SH-SY5Y (cell line): ENCODE measurements at regions not wholly inside any gene's neighbourhood (a gene's known extent, or its start where the extent isn't known, plus 50 kb on each side); places are given as distances from the start of the nearest gene placed in this dataset.

Source experiments
- GATA2 ChIP-seq: IDR thresholded peaks from 2 replicates; pipeline ENCODE4 v1.6.1; 2011; ENCODE audit warnings: mild to moderate bottlenecking, low read depth, low read length
- GATA3 ChIP-seq: IDR thresholded peaks from 2 replicates; pipeline ENCODE4 v1.6.1; 2011; ENCODE audit warnings: low read depth, mild to moderate bottlenecking, low read length, moderate library complexity

DNA sequence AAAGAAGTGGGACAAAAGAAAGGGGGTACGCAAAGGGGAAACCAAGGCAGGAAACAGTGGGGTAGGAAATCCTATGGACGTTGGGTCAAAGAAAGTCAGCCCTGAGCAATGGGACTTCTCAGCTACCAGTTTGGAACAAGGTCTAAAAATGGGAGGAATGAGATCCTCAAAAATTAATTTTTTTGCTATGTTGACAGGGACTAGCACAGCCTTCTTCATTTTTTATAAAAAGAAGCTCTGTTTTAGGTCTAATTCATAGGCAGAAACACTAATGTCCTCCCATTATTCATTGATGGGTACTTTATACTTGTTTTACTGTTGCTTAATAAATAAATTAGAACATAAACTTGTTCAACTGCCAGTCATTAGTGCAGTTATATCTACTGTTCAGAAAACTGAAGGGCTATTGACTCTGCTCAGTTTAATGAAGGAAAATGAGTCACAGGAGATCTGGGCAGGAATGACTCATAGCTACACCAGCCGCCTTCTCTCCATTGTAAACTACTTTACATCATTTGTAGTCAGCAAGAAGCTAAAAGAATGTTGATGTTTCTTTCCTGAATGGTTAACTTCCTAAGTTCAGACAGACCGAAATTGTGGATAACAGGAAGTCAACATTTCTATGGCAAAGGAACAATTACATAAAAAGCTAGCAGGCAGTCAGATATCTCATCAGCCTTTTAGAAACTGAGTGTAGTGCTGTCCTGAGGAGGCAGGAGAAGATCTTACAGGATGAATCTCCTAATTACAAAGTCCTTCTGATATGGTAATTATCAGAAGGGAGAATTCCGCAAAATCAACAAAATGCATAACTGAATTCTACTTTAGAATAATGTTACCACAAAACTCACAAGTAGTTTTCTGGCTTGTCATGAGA is 356.4 kb upstream of the PKN2 start:
- TF ChIP-seq GATA3: no peak
- no peak for TF ChIP-seq GATA2

DNA sequence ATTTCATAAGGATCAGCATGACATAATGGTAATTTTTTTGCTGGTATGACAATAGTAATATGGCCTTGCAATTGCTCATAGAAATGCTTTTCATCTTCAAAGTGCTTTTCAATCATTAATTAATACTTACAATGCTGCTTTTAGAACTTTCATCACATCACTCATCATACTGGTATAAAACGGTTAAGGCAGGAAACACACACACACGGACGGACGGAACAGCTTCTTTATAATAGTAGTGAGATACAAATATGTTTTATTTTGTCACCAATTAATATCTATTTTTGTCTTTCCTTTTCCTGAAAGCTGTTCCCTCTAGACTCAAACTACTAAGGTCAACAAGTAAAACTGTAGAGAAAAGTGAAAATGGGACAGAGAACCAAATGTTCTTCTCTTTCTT is 353.9 kb upstream of the PKN2 start:
- no peak for TF ChIP-seq GATA3
- no peak for TF ChIP-seq GATA2

DNA sequence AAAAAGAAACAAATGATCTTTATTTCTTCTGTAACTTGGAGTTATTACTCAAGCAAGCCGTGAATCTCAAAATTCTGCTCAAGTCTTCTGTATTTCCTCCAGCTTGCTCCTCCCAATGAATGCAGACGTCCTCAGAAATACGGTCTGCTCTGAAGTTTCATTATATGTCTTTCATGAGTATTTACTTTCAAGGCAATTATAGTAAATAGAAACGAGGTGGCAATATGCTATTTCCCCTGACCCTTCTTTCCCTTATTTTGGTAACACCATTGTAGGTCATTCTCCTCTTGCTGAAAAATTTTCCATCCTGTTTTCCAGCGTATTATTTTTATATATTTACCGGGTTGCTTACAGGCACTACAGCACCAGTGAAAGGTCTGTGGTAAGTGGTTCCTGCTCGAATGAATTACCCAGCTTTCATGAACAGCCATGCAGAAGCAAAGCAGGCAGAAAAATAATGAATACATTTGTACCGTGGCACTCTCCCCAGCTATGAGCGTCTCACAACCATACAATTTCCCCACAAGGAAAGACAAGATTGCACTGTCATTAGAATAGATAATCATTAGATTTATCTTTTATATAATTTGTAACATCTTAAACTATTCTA is 350.9 kb upstream of the PKN2 start:
- TF ChIP-seq GATA2: no peak
- no peak for TF ChIP-seq GATA3

DNA sequence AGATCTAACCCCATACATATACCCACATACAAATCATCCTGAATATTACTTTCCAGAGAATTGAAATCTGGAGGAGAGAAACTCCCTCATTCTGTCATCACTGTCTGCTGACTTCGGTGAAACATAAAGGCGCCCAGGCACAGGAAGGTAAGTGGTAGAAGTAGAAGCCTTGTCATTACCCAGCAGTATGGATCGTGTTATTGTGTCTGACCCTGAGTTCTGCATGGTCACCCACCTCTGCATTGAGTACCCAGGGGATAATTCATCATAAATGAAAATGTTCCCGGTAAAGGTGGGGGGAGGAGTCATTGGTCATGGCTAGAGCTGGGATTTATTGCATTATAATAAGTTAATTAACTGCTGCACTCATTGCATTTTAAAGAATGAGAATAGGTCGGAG is 342.6 kb upstream of the PKN2 start:
- TF ChIP-seq GATA3 (no peak), GATA2 (no peak)

DNA sequence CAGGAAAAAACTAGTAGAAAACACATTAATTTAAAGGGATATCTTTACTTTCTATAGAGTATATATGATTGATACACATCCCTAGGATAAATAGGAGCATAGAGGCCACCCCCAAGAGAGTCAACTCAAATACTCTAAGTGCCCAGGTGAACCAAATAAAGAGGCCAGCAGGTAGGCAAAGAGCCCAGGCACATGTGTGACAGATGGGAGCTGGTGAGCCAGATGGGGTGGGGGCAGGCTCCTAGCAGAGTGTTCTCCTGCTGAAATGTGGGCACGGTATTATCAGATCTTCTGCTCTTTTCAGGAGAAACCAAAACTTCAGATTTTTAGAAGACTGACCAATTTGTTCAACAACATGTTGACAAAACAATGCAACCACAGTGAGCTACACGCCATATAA is 333.4 kb upstream of the PKN2 start:
- TF ChIP-seq GATA3: no peak

DNA sequence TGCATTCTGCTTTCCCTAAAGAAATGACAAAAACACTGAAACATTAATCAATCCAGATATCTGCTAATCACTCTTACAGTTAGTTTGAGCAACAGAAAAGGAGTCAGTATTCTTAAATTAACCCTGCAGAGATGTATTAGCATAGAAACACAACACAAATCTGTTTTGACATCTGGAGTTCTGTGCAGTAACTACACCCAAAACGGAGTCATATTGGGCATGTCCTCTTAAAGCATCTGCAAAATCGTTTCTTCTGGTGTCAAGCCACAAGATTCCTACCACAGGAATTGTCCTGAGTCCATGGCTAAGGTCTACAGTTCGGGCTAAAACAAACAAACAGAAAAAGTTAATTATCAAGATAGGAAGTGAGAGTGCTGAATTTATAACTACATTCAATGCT is 332.1 kb upstream of the PKN2 start:
- TF ChIP-seq GATA3: no peak

DNA sequence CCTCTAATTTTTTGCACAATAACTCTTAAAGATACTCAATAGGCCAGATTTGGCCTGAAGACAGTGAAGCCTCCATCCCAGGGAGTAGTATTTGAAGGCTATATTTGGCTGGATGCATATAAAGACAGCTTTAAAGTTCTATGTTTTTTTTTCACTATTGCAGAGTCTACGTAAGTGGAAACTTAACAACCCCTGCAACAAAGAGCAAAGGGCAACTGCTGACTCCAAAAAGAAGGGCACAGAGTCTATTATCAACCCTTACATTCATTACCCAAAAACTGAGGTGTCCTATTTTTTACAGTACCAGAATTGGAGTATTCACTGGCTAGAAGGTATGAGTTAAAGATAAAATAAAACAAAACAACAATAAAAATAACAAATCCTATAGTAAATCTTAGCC is 329.8 kb upstream of the PKN2 start:
- TF ChIP-seq GATA2 (no peak), GATA3 (no peak)

DNA sequence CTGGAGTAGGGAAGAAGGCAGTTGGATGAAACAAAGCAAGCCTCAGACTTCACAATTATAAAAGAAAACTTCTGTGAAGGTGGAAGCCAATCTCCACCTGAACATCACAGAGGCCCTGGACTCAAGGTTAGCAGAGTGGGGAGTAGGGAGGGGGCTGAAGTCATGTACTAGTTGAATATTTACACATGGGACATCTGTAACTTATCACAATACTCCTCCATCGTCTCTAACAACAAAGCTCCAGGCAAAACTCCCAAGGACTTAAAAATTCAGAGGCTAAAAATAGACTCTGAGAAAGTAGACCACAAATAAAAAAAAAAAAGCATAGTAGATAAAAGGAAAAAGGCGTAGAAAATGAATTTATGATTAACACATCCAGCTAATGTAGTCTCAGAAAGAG is 326.3 kb upstream of the PKN2 start:
- TF ChIP-seq GATA3 (no peak), GATA2 (no peak)

DNA sequence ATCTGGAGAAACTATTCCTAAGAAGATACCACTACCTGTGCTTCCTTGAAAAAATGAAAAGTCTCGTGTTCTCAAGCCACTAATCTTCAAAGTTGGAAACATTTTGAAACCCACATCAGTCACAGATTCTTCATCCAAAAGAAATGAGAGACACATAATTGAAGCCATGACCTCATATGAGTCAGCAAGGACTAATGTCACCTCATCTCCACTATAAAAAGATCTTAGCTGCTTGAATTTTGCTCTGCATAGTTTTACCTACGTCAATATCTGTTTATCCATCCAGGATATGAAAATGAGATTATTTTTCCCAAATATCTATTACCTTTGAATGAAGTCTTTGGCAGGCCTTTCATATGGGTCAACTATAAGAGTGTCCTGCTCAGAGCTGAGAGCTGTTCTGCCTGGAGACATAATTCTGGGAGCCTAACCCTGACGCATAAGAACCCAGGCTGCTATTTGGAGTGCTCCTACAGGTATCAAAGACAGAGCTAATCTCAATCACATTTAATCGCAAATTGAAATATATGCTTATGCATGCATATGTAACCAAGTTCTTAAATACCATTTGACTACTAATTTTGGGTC is 312.5 kb upstream of the PKN2 start:
- TF ChIP-seq GATA2 (no peak), GATA3 (no peak)

DNA sequence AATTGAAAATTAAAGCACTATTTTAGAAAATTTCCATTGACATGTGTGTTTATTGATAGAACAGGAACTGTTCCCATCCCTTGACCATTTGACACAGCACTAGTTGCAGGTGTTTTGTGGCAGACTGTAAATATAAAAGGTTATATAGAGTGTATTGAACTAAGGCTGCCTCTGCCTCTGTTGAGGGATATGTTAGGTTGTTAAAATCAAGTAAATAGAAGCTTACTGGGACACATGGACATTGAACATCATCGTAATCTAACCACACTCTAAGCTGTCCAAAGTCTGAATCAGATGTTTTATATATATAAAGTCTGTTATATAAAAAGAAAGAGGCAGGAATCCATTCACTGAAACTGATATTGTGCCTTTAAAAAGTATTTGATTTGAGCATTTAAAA is 308.1 kb upstream of the PKN2 start:
- TF ChIP-seq GATA2 (no peak), GATA3 (no peak)

DNA sequence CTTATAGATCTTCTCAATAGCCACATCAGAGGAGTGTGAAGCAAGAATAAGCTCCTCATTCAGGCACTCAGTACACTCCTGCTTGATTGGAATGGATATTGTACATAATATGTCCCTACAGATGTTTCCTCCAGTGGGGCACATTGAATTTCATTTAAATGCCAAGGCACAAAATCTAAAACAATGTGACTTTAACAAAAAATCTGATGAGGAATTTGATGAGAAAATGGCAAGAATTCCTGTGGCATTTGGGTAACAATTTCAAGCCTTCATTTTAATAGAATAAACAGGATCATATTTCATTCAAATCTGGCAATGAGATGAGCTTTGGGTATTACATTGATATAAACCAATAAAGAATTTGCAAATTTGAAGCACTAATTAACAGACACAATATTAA is 307.7 kb upstream of the PKN2 start:
- TF ChIP-seq GATA3 (no peak), GATA2 (no peak)

DNA sequence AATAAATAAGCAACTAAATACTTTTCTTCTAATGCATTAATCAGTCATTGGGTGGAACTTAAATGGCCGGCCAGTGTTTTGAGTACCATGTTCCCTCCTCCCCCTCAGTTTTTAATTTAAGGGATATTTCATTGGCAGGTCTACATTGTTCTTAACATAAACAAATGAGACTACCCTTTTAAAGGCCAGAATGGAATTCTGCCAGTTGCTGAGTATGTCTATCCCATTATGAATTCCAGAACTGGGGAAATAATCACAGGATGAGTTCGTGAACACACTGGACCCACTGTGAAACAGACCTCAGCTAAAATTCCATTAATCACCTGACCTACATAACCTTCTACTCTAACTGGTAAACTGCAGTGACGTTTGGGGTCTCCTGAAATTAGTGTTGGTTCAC is 305.5 kb upstream of the PKN2 start:
- TF ChIP-seq GATA3 (no peak), GATA2 (no peak)

DNA sequence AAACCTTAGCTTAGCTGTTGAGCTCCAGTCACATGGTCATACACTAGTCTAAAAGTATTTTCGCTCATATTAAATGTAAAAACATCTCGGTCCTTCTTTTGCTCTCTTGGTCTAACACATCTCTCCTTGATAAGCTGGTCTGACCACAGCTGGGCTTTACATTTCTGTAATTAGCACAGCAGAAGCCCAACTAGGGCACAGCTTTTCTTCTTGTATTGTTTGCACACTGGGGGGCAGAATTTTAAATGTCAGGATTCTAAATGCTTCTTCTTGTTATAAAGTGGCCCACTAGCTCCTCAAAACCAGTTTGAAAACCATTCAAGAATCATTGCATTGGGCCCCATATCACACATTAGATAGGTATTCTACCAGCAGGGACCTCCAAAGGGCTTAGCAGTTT is 289.1 kb upstream of the PKN2 start:
- TF ChIP-seq GATA3 (no peak), GATA2 (no peak)

DNA sequence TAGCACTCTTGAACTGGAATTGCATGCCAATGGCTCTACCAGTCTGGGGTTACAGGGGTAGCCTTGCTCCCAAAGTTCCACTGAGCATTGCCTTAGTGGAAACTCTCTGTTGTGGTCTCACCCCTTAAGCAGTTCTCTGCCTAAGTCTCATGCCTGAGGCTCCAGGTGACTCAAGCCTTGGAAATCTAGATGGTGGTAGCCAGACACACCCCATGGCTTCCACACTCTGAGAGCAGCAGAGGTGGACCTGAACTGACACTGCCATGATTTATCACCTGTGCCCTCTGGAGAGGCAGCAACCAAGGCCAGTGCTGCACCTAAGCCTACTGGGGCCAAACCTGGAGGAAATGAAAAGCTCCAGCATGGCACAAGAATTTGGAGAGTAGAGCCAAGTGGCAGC is 285.7 kb upstream of the PKN2 start:
- no peak for TF ChIP-seq GATA2
- TF ChIP-seq GATA3: no peak

DNA sequence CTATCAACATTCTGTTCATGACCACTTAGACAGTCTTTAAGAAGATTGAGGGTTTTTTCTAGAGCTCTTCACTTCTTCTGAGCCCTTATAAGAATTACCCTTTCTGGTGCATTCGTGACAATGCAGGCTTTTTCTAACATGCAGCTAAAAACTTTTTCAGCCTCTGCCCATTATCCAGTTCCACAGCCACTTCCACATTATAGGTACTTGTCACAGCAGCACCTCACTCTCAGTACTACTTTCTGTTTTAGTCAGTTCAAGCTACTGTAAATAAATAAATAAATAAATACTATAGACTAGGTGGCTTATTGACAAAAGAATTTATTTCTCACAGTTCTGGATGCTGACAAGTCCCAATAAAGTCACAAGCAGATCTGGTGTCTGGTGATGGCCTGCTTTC is 284.4 kb upstream of the PKN2 start:
- no peak for TF ChIP-seq GATA2
- no peak for TF ChIP-seq GATA3
